ENCODE measurements at regions not wholly inside any gene's neighbourhood (a gene's known extent, or its start where the extent isn't known, plus 50 kb on each side); places are given as distances from the start of the nearest gene placed in this dataset.

GRCh38 chr9:80013891-80014290, 442.1 kb downstream of the TLE4 start:
- Histone ChIP-seq H4K20me1 (no peaks in the 10 kb centered on the region), H3K4me2 (no peak overlapping the region), H3K36me3 (no peaks in the 10 kb centered on the region), H3K27me3 (no peaks in the 10 kb centered on the region), H3K9ac (no peak overlapping the region), H3K9me3 (replicated peaks in 1 of 11) (peaks cover 0 to 7% (median 0%) of the 10 kb centered on the region in 11 experiments; a peak in 3 of 22 replicates), H3K4me3 (no peak overlapping the region), H3K27ac (no peak overlapping the region), H3K4me1 (no peaks in the 10 kb centered on the region; a peak in 1 of 20 replicates)
- TF ChIP-seq Cebpa-rat (IDR thresholded peaks at IDR 0.05): no peak

GRCh38 chr9:80012557-80013330, 441.0 kb downstream of the TLE4 start:
- no peak for TF ChIP-seq Cebpa-rat (IDR thresholded peaks at IDR 0.05)
- Histone ChIP-seq H3K27ac (no peak overlapping the region), H3K4me2 (no peak overlapping the region; a peak in 1 of 22 replicates), H3K9ac (no peak overlapping the region), H3K9me3 (replicated peaks in 1 of 11) (peaks cover 0 to 7% (median 0%) of the 10 kb centered on the region in 11 experiments; a peak in 3 of 22 replicates), H3K4me1 (no peaks in the 10 kb centered on the region; a peak in 1 of 20 replicates), H3K4me3 (no peak overlapping the region), H3K27me3 (no peaks in the 10 kb centered on the region), H3K36me3 (no peaks in the 10 kb centered on the region), H4K20me1 (no peaks in the 10 kb centered on the region)

- Histone ChIP-seq H3K36me3 (no peaks in the 10 kb centered on the region), H3K9ac (no peak overlapping the region), H3K4me3 (no peak overlapping the region), H3K9me3 (replicated peaks in 1 of 11) (peaks cover 0 to 7% (median 0%) of the 10 kb centered on the region in 11 experiments; a peak in 2 of 22 replicates), H4K20me1 (no peaks in the 10 kb centered on the region), H3K27ac (no peak overlapping the region), H3K4me2 (no peak overlapping the region), H3K4me1 (no peaks in the 10 kb centered on the region; a peak in 1 of 20 replicates), H3K27me3 (no peaks in the 10 kb centered on the region)
- TF ChIP-seq Cebpa-rat (IDR thresholded peaks at IDR 0.05): no peak
Measured at GRCh38 chr9:80009204-80009603, 437.4 kb downstream of the TLE4 start.

GRCh38 chr9:80004714-80005113, 432.9 kb downstream of the TLE4 start:
- Histone ChIP-seq H3K9ac (no peak overlapping the region), H4K20me1 (no peaks in the 10 kb centered on the region), H3K27ac (no peak overlapping the region), H3K4me1 (no peaks in the 10 kb centered on the region), H3K9me3 (replicated peaks in 1 of 11) (no peaks in the 10 kb centered on the region), H3K4me2 (no peak overlapping the region), H3K4me3 (no peak overlapping the region), H3K27me3 (no peaks in the 10 kb centered on the region), H3K36me3 (no peaks in the 10 kb centered on the region)
- TF ChIP-seq Cebpa-rat (IDR thresholded peaks at IDR 0.05): no peak

- H3K4me2 ChIP-seq: no peak overlapping the region
- H4K20me1 ChIP-seq: no peaks in the 10 kb centered on the region
- TF ChIP-seq Cebpa-rat (IDR thresholded peaks at IDR 0.05): no peak
- H3K9ac ChIP-seq: no peak overlapping the region
- no peak overlapping the region for H3K27ac ChIP-seq
- no peak overlapping the region for H3K4me3 ChIP-seq
- H3K27me3 ChIP-seq: no peaks in the 10 kb centered on the region
- H3K4me1 ChIP-seq: no peaks in the 10 kb centered on the region
- H3K36me3 ChIP-seq: no peaks in the 10 kb centered on the region
- 0 out of 22 replicates have a peak, but pooled peaks cover 0 to 4% (median 0%) of the 10 kb centered on the region in 11 experiments for H3K9me3 ChIP-seq (replicated peaks in 1 of 11)
Measured at GRCh38 chr9:79990536-79990935, 418.8 kb downstream of the TLE4 start.

- Histone ChIP-seq H3K4me2 (no peak overlapping the region), H3K27me3 (no peaks in the 10 kb centered on the region), H3K27ac (no peak overlapping the region), H4K20me1 (no peaks in the 10 kb centered on the region), H3K9me3 (replicated peaks in 1 of 11) (0 out of 22 replicates have a peak, but pooled peaks cover 0 to 4% (median 0%) of the 10 kb centered on the region in 11 experiments), H3K36me3 (no peaks in the 10 kb centered on the region), H3K4me3 (no peak overlapping the region), H3K9ac (no peak overlapping the region), H3K4me1 (no peaks in the 10 kb centered on the region)
- TF ChIP-seq Cebpa-rat (IDR thresholded peaks at IDR 0.05): no peak
Measured at GRCh38 chr9:79989079-79989478, 417.3 kb downstream of the TLE4 start.

- Histone ChIP-seq H3K4me1 (no peaks in the 10 kb centered on the region), H3K4me3 (no peak overlapping the region), H3K27ac (no peak overlapping the region), H3K9me3 (replicated peaks in 1 of 11) (peaks cover 0 to 8% (median 1%) of the 10 kb centered on the region in 11 experiments; a peak in 5 of 22 replicates), H3K9ac (no peak overlapping the region), H3K27me3 (no peaks in the 10 kb centered on the region), H3K4me2 (no peak overlapping the region), H3K36me3 (no peaks in the 10 kb centered on the region), H4K20me1 (no peaks in the 10 kb centered on the region)
- 0 out of 22 replicates have a peak, but pooled peaks of 1 of the 11 experiments have one; percentile 32 for TF ChIP-seq Cebpa-rat (IDR thresholded peaks at IDR 0.05)
Measured at GRCh38 chr9:79988126-79988525, 416.4 kb downstream of the TLE4 start.

- Histone ChIP-seq H3K9ac (no peak overlapping the region), H3K36me3 (no peaks in the 10 kb centered on the region), H3K27me3 (no peaks in the 10 kb centered on the region), H3K27ac (no peak overlapping the region), H3K4me1 (no peaks in the 10 kb centered on the region), H3K4me2 (no peak overlapping the region), H3K4me3 (no peak overlapping the region), H4K20me1 (no peaks in the 10 kb centered on the region), H3K9me3 (replicated peaks in 1 of 11) (peaks cover 0 to 20% (median 16%) of the 10 kb centered on the region in 11 experiments; a peak in 13 of 22 replicates)
- TF ChIP-seq Cebpa-rat (IDR thresholded peaks at IDR 0.05): no peak
Measured at GRCh38 chr9:79986437-79986836, 414.7 kb downstream of the TLE4 start.

- Histone ChIP-seq H3K9ac (no peak overlapping the region), H3K27ac (no peak overlapping the region), H3K4me3 (no peak overlapping the region), H3K4me1 (no peaks in the 10 kb centered on the region), H3K4me2 (no peak overlapping the region), H3K36me3 (no peaks in the 10 kb centered on the region), H3K9me3 (replicated peaks in 1 of 11) (peaks cover 0 to 20% (median 16%) of the 10 kb centered on the region in 11 experiments; a peak in 13 of 22 replicates), H4K20me1 (no peaks in the 10 kb centered on the region), H3K27me3 (no peaks in the 10 kb centered on the region)
- TF ChIP-seq Cebpa-rat (IDR thresholded peaks at IDR 0.05): no peak
Measured at GRCh38 chr9:79985772-79986171, 414.0 kb downstream of the TLE4 start.

- Histone ChIP-seq H3K4me1 (no peaks in the 10 kb centered on the region), H3K27me3 (no peaks in the 10 kb centered on the region), H3K4me2 (no peak overlapping the region), H4K20me1 (no peaks in the 10 kb centered on the region), H3K27ac (no peak overlapping the region), H3K9ac (no peak overlapping the region), H3K4me3 (no peak overlapping the region), H3K36me3 (no peaks in the 10 kb centered on the region), H3K9me3 (replicated peaks in 1 of 11) (peaks cover 0 to 20% (median 16%) of the 10 kb centered on the region in 11 experiments; a peak in 13 of 22 replicates)
- TF ChIP-seq Cebpa-rat (IDR thresholded peaks at IDR 0.05): no peak
Measured at GRCh38 chr9:79985264-79985663, 413.5 kb downstream of the TLE4 start.

Measured in BLaER1 treated with 17β-estradiol and CSF1 and Interleukin-3, amounts not matched to agents 10 nM and 100 nM (cell line).